ENCODE measurements at regions not wholly inside any gene's neighbourhood (a gene's known extent, or its start where the extent isn't known, plus 50 kb on each side); places are given as distances from the start of the nearest gene placed in this dataset.

DNA sequence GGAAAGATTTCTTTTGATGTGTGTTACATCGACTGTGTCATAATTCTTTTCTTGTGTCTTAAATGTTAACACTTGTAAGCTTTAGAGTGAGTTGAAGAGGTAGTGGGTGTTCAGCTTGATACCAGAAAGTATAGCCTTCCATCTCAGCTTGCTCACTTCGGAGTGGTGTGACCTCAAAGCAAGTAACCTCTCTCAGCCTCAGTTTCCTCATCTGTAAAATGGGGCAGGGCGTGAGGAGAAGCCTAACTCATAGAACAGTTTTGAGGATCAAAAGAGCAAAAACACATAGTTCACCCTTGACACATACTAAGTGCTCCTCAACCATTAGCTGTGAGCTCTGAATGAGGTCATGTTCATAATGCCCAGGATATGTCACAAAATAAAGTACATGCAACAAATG lies 434.8 kb upstream of the PROK2 start:
- no peak for DNase-seq

DNA sequence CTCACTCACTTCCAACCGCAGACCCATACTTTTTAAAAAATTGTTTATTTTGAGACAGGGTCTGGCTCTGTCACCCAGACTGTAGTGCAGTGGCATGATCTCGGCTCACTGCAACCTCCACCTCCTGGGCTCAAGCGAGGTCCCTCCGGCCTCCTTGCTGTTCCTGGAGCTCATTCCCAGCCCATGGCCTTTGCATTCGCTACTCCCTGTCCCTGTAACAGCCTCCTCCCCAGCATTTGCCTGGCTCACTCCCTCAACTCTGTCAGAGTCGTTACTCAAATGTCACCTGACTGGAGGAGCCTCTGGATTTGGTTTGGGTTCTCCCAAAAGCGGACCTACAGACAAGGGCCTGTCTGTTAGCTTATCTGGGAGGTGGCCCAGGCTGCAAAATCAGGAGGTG lies 432.6 kb upstream of the PROK2 start:
- DNase-seq, result no peak

DNA sequence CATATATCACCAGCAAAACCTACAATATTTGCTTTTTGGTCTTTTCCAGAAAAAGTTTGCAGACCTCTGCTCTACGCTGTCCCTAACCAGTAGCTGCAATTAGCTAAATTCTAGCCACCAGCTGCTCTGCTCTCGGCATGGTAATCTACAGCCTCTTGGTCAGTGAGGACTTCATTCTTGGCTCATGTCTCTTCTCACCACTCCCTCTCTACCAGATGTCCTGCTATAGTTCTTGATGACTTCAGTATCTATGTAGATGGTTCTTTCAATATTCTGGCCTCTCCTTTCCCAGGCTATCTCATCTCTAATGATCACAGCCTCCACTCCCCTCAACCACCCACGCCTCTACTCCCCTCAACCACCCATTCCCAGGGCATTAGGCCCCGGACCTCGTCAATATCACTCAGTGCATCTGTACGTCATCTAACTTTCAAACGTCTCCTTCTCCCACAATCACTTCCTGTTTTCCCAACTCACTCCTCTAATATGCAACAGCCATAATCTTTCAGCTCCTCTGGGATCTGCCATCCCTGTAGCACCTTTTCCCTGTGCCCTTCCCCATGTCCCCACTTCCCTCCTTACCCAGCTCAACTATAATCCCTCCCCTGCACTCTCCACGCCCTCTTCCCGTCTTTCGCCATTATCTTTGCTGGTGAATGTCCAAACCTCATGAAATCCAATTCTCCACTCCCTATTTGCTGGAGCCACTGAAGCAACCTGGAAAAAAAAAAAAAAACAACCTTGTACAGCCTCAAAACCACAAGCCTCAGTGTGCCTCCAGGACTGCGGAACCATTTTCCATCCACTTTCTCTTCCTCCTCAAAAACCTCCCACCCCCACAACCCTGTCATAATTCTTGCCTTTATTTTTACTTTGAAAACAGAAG lies 429.4 kb upstream of the PROK2 start:
- no peak for DNase-seq

DNA sequence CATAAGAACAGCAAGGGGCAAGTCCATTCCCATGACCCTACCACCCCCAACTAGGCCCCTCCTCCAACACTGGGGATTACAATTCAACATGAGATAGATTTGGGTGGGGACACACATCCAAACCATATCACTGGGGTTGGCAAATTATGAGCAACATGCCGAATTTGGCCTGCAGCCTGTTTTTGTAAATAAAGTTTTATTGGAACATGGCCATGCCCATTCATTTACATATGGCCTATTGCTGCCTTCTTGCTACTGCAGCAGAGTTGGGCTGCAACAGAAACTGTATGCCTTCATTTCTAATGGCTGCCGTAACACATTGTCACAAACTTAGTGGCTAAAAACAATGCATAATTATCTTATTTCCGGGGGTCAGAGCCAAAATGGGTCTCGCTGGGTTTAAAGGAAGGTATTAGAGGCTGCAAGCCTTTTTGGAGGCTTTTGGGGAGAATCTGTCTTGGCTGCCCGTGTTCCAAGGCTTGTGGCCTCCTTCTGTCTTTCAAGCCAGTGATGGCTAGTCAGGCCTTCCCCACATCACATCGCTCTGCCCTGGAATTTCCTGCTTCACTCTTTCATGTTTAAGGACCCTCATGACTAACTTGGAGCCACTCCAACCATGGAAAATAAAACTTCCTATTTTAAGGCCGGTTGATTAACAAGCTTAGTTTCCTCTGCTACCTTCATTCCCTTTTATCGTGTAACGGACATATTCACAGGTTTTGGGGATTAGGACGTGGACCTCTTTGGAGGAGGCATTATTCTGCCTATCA lies 428.5 kb upstream of the PROK2 start:
- DNase-seq, result no peak

DNA sequence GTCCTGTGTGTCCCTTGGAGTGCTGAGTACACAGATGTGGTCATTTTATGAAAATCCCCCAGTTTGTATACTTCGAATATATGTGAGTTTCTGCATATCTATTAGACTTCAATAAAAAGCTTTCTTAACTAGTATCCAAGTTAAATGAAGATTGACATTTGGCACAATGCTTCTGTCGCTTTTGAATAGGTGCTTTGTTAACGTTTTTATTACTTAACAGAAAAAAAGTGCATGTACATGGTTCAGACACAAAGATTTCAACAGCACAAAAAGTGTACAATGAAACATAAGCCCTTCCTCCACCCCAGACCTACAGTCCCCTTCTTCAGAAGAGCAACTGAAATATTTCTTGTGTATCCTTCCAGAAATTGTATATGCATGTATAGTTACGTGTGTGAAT lies 427.4 kb upstream of the PROK2 start:
- no peak for DNase-seq

DNA sequence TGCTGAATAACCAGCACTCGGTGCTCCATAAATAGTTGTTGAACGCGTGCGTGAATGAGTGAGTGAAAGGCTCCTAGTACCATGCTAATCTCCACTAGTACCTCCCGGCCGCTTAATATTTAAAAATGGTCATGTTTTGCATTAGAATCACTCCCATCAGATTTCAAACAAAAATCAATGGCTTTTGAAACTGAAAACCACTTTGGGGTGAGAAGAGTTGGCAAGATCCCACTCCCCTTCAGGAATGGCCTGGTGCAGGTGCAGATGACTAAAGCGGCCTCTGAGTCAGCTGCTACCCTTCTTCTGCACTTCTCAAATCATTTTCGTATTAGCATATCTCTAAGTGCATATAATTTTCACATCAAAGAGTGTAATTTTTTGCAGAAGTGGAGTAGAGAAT lies 425.3 kb upstream of the PROK2 start:
- no peak for DNase-seq

DNA sequence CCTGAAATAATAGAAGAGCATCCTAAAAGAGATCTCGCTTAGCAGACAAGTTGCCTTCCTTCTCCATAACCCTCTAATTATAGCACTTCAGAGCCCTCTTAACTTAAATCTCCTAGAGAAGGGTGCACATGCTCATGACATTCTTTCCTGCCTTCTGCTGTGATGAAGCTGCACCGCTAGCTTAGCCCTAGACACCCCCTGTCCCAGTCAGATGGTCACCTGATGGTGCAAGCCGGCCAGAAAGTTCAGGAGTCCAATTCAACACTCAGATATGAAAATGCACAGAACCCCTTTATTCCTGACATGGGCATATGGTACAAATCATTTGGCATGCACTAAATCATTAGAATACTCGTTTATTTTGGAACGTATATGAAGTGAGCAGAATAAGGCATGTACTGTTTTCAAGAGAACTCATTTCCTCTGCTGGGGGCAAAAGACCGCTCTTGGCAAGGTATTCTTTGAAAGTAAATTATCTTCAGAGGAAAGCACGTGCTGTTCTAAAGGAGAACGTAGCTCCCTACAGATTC lies 420.4 kb upstream of the PROK2 start:
- no peak for DNase-seq

DNA sequence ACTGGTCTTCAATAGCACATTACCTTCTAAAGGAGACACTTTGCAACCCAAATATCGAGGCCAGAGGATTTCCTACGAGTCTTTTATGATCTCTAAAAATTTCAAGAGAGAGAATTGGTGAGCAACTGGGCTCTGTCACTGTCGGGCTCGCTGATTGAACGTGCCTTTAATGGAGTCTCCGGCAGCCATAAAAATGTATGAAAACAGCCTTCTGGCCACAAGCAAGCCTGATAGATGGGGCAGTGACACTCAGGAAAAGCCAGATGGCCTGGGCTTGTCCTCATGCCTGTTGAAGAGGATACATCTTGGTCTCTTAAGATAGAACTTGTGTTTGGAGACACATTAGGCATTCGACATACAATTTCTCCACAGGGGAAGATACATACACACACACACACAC lies 419.5 kb upstream of the PROK2 start:
- DNase-seq, result no peak

DNA sequence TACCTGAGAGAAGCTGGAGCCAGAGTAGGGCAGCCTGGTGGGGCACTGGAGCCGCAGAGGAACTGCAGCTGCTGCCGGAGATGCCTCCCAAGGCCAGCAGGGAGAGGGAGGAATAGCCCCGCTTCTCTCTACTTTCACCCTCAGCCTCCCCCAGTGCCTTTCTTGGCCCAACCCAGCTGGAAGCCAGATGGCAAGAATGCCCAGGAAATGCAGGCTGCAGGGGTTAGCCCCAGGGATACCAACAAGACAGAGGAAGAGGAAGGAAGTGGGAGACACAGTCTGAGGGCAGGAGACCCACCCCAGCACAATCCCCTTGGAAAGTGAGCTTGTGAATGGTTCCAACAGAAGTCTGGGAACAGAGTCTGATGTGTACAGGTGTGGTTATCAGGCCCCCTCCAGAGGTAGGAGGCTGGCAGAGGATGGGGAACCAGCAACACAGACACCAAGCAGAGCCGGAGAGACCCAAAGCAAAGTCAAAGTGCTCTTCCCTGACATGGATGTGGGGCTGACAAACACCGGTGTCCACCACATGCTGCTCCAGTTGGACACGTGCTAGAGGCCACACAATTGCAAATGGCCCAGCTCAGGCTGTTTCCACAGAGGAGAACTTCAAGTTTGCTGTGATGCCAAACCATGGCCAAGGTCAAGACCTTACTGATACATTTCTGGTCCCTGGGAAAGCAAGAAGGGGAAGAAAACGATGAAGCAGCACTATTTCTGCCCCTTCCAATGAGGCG lies 418.8 kb upstream of the PROK2 start:
- no peak for DNase-seq

DNA sequence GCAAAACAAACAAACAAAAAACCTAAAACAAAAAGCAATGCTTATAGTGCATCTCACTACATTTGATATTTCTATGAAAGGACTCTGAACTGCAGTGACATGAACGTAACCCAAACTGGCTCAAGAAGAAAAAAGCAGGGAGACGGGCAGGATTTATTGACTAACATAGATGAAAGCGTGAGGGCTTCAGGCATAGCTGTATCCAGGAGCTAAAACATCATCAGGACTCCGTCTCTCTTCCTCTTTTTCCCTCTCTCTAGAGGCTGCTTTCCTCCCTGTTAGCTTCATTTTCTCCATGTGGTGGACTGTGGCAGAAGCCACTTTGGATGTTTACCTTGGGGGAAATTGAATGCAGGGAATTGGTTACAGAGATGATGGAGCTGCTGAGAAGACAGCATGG lies 418.2 kb upstream of the PROK2 start:
- no peak for DNase-seq

DNA sequence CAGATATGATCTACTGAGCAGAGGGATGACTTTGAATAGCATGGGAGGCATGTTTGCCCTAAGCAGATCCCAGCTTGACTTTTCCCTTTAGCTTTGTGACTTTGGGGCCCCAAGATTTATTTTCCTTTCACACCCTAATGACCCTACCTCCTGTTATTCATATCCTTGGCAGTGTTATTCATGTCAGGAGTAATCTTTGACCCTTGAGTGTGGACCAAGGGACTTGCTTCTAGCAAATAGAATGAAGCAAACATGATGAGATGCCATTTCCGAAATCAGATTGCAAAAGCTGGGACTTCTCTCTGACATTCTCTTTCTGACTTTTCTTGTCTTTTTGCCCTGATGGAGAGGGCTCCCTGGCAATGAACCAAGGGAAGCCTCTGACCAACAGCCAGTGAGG lies 415.4 kb upstream of the PROK2 start:
- DNase-seq, result no peak

DNA sequence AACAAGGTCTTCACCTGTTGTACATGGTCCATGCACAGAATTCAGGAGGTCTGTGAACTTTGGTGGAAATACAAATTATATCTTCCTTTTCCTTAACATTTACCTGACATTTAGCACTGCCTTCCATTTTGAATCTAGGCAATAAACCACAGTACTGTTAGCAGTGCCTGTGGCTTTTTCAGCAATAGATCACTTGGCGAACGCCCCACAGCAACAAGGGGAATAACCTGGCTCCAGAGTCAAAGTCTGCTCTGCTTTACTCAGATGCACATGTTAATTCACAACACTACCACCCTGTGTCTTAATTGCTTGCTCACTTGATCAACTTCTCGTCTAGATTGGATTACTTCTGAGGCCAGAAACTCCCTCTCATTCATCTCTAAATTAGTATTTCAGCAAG lies 414.6 kb upstream of the PROK2 start:
- no peak for DNase-seq

DNA sequence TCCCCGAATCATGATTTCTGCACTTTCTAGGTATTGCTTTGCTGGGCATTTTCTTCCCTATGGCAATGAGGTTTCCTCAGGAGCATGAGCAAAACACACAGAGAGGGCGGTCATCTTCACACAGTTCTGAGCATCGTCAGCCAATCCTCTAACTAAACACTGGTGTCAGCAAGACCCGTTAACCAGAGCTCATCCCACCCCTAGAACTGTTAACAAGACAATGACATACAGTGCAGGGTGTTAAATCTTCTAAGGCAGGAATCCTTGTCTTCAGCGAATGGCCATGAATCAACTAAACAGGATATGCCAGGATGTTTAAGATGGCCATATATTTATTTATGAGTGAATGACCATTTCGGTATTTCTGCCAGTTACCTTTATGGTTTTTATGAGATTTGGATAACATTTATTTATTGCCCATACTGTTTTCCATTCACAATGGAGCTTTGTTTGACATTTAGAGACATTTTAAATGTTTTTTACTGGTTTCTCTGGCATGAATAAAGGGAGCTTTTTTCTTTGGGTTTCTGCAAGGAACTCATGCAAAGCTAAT lies 411.5 kb upstream of the PROK2 start:
- DNase-seq, result no peak

DNA sequence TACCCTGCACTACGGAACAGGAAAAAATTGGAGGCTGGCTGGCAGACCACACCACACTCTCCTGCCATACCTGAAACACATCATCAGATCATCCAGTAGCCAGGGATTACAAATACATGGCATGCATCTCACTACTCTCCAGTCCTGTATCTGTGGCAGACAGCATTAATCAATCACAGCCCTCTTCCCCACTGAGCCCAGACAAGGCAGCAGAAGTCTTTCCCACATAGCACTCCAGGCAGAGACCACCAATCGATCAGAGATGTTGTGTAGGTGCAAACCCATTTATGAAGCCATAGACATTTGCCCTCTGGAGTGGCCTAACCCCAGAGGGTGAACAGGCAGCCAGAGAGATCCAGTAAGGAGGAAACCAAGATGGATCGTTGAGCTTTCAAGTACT lies 410.9 kb upstream of the PROK2 start:
- no peak for DNase-seq

DNA sequence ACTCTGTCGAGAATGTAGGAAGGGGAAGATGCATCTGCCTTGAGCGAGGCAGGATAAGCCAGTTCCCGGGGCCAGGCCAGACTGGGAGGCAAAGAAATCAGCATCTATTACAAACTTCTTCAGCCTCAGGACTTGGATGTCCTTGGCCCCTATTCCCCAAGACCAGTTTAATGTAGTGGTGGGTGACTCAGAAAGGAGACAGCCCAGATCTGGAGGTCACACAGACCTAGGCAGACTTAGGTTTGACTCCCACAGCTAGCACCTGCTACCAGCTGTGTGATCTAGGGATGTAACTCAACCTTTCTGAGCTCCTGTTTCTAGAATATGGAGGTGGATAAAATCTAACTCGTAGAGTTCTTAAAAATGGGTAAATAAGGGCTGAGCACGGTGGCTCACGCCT lies 409.5 kb upstream of the PROK2 start:
- DNase-seq, result no peak

DNA sequence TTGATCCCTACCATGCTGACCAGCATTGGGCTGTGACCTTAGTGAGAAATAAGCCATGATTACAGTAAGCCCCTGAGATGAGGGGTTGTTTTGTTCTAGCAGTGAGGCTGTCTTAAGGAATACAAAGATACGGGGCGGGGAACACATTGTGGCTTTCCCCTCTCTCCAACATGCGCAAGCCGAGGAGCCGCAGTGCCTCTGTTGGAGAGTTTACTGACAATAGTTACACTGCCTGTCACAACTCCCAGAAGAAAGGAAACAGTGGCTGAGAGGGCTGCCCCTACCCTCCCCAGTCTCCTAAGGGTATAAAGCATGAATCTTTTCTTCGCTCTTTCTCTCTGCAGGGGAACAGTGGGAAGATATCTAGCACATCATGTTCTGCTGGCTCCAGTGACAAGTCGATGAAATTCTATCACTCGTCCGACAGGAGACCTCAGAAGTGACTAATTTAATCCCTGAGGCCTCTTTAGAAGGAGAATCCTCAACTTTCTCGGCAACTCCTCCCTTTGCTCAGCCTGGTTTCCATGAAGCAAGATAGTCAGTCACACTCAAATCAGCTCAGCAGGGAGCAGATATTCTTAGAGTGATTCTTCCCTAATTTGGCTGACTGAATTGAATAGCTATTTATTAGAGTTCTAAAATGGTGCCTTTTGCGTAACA lies 409.0 kb upstream of the PROK2 start:
- DNase-seq, result no peak

DNA sequence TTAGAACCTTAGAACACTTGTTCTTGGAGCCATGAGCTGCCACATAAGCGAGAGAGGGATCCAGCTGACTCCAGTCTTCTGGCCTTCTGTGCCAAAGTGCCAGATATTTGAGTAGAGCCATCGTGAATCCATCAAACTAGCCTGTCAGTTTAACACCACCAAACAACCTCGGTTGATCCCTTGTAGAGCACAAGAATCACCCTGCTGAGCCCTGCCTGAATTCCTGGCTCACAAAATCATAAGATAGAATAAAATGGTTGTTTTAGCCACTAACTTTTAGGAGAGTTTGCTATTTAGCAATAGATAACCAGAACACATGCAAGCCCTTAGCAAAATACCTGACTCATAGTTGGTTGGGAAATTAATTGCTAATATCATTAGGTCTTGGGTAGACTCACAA lies 407.6 kb upstream of the PROK2 start:
- DNase-seq, result no peak

DNA sequence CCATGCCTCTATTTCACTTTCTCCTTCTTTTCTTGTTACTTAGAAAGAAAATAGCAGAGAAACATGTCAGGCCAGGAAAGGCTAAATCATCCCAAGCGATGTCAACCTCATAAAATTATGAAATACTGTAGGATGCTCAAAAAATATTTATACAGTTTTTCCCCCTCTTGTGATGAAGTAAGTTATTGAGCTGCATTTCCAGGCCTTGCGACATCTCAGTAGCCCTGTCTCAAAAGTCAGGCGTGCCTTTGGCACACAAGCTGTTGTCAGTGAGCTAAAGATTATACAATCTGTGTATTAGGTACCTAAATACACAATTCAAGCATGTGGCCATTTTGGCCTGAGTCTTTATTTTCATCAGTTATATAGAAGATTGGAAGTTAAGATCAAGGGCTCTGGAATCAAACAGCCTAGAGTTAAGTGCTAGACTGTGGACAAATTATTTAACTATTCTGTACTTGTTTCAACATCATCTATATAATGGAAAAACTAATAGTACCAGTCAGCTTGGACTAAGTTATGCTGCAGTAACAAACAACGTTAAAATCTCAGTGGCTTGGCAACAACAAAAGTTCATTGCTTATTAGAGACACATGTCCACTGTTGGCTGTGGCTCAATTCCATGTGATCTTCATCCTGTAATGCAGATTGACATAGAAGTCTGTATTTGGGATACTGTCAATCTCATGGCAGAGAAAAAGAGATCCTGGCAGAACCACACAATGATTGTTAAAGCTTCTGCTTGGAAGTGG lies 406.4 kb upstream of the PROK2 start:
- no peak for DNase-seq

DNA sequence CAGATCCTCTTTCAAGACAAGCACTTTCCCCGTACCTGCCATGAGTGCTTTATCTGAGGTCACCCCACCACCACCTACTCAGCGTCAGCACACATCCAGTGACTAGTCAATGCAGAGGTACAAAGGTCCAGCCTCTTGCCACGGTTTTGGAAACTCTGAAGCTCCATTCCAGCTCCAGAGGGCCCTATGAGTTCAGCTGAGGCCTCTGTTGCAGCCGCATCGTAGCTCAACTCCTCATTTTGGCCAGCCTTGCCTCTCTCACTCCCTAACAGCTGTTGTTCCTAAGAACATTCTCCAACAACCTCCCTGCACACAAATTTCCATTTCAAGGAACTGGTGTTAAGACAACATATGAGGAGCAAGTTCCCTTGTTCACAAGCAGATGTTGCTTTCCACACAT lies 405.1 kb upstream of the PROK2 start:
- DNase-seq, result no peak

DNA sequence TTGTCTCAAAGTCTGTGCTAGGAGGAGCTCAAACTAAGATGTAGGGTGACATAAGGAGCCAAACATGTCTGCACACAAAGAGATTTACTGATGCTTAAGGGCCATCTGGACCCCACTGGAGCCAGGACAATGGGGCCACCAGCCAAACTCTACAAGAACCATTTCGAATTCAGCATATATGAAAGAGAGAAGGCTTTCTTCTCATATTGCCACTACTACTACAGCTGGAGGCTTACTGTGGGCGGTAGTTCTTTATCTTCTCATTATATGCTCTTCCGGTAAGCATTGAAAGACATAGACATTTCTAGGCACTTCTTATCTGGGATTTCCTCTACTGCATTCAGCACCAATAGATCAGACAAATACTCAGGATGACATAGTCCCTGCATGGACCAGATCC lies 404.4 kb upstream of the PROK2 start:
- no peak for DNase-seq

DNA sequence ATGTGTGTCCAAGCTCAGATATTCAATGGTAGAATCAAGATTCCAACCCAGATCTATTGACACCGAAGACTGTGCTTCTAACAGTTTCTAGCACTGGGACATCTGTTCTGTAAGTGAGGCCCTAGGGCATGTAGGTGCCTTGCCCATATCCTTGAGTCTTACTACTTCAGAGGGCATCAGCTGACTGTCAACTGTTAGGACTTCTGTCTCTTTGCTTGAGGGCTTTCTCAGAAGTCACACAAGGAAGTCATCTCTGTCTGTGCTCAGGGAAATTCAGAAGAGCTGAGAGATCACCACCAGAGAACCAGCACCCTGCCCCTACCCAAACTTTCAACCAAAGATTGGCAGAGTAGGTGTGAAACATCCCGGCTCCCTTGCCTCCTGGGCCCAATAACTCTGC lies 403.6 kb upstream of the PROK2 start:
- DNase-seq, result no peak

DNA sequence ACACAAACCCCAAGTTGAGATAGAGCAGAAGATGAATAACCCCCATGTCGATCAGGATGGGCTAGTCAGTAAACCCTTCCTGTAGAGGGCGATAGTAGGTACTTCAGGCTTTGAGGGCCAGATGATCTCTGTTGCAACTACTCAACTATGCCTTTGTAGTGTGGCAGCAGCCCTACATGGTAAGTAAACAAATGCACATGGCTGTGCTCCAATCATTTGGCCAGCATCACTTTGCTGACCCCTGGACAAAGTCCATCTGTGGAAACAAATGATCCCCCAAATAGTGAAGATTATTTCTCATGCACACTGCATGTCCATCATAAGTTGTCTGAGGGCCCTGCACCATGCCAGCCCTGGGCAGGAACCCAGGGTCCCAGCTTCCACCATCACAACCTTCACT lies 402.2 kb upstream of the PROK2 start:
- DNase-seq, result no peak
